Stomach (tissue), 8 donors: ENCODE measurements at regions not wholly inside any gene's neighbourhood (a gene's known extent, or its start where the extent isn't known, plus 50 kb on each side); places are given as distances from the start of the nearest gene placed in this dataset.

Experiments
- DNase-seq, 2 donors: peaks; one replicate each; pipeline versions ENCODE4 v3.0.0 to v3.0.0-alpha.2; 2013 to 2019
- H3K27ac ChIP-seq, 5 donors: fragments of 200-600 bp in 4 of 5; sonication (generic) in 4 of 5; one replicate each; pipeline ENCODE4 v1.5.1; 2013 to 2019; ENCODE audit warnings: mild to moderate bottlenecking in 1 of 5, moderate library complexity in 1 of 5
- H3K27me3 ChIP-seq, 3 donors: fragments of 200-600 bp; sonication (generic); one replicate each; pipeline ENCODE4 v1.5.1; 2017 to 2019; ENCODE audit warnings: mixed run types in 1 of 3
- H3K36me3 ChIP-seq, 4 donors: fragments of 200-600 bp; sonication (generic); 1 replicate in 3 of 4; 2 replicates in 1 of 4; pipeline ENCODE4 v1.5.1; 2016 to 2019
- H3K4me1 ChIP-seq, 4 donors: fragments of 200-600 bp; sonication (generic); one replicate each; pipeline ENCODE4 v1.5.1; 2016 to 2019
- H3K4me3 ChIP-seq, 4 donors: fragments of 200-600 bp; sonication (generic) in 3 of 4; one replicate each; pipeline ENCODE4 v1.5.1; 2016 to 2019; ENCODE audit warnings: mild to moderate bottlenecking in 1 of 4
- H3K9me3 ChIP-seq, 4 donors: fragments of 200-600 bp; sonication (generic); one replicate each; pipeline ENCODE4 v1.5.1; 2016 to 2019
- CTCF ChIP-seq, 7 experiments: fragments of 450-650 bp in 4 of 7; fragments of 200-600 bp in 3 of 7; sonication (generic) in 3 of 7; IDR thresholded peaks; one replicate each; pipeline ENCODE4 v1.5.1; 2016 to 2019; ENCODE audit warnings: antibody characterized with exemption in 7 of 7, control low read depth in 2 of 7, mild to moderate bottlenecking in 1 of 7
- EP300 ChIP-seq: sonication (generic); formaldehyde crosslinking; IDR thresholded peaks from one replicate; pipeline ENCODE4 v1.6.1; 2017; ENCODE audit warnings: antibody characterized with exemption
- POLR2A ChIP-seq, 4 donors: fragments of 450-650 bp; IDR thresholded peaks; one replicate each; pipeline ENCODE4 v1.6.1; 2016; ENCODE audit warnings: antibody characterized with exemption in 4 of 4, control low read depth in 2 of 4, mild to moderate bottlenecking in 1 of 4, moderate library complexity in 1 of 4
- POLR2AphosphoS5 ChIP-seq, 3 donors: sonication (generic); formaldehyde crosslinking; IDR thresholded peaks; one replicate each; pipeline ENCODE4 v1.6.1; 2016; ENCODE audit warnings: antibody characterized with exemption in 3 of 3
- WGBS, 5 donors: extraction: QIAGEN DNeasy Blood & Tissue Kit in 3 of 5; methylation state at CpG; one replicate each; pipeline versions ENCODE4 v1.1.5 to v1.1.7; 2013 to 2018; 5-methylcytosine and 5-hydroxymethylcytosine counted together
- intact Hi-C: fragments of 100-400 bp; cut with DNase I; formaldehyde crosslinking; loops from one replicate; pipeline ENCODE4 v1.15.1; 2023; ENCODE audit warnings: low total_unique reads
- donor health status: healthy with polysubstance abuse.
- donor health status: Bipolar disorder and iron deficiency.
- donor health status: healthy.

GRCh38 chr2:47682216-47682749 is 100.7 kb upstream of the MSH6 start:
- intact Hi-C loops: no loop called here
- H3K9me3 ChIP-seq: peaks cover 0 to 4% (median under 1%) of the 10 kb centered on the region in 4 donors
- H3K4me1 ChIP-seq: no peaks in the 10 kb centered on the region
- DNase-seq: no peak
- no peak overlapping the region for H3K4me3 ChIP-seq
- H3K36me3 ChIP-seq: no peaks in the 10 kb centered on the region
- TF ChIP-seq POLR2A (IDR thresholded peaks at IDR 0.05): no peak
- no peak for TF ChIP-seq CTCF (IDR thresholded peaks at IDR 0.05)
- no peak for TF ChIP-seq EP300
- TF ChIP-seq POLR2AphosphoS5 (IDR thresholded peaks at IDR 0.05): no peak
- no peaks in the 10 kb centered on the region for H3K27me3 ChIP-seq
- 90 to 93% (median 91%) methylated on average over 8 of the region's 8 CpGs for WGBS, 5 donors
- no peak overlapping the region for H3K27ac ChIP-seq

GRCh38 chr2:47676261-47676926 is 105.6 kb upstream of the KCNK12 start:
- DNase-seq: no peak
- no peaks in the 10 kb centered on the region for H3K27me3 ChIP-seq
- no peaks in the 10 kb centered on the region for H3K9me3 ChIP-seq
- intact Hi-C loops: no loop called here
- 62 to 79% (median 76%) methylated on average over 6 of the region's 6 CpGs for WGBS, 5 donors
- no peak overlapping the region for H3K27ac ChIP-seq
- H3K4me3 ChIP-seq: no peak overlapping the region
- no peaks in the 10 kb centered on the region for H3K4me1 ChIP-seq
- H3K36me3 ChIP-seq: no peaks in the 10 kb centered on the region
- no peak for TF ChIP-seq POLR2A (IDR thresholded peaks at IDR 0.05)
- no peak for TF ChIP-seq CTCF (IDR thresholded peaks at IDR 0.05)

GRCh38 chr2:47675196-47675825 is 104.5 kb upstream of the KCNK12 start:
- 66 to 84% (median 71%) methylated on average over 2 of the region's 2 CpGs for WGBS, 5 donors
- no peaks in the 10 kb centered on the region for H3K27me3 ChIP-seq
- no peaks in the 10 kb centered on the region for H3K9me3 ChIP-seq
- H3K27ac ChIP-seq: no peak overlapping the region
- no peak overlapping the region for H3K4me3 ChIP-seq
- no peaks in the 10 kb centered on the region for H3K36me3 ChIP-seq
- no peaks in the 10 kb centered on the region for H3K4me1 ChIP-seq
- no peak for DNase-seq
- TF ChIP-seq EP300: no peak
- no peak for TF ChIP-seq POLR2AphosphoS5 (IDR thresholded peaks at IDR 0.05)
- no peak for TF ChIP-seq POLR2A (IDR thresholded peaks at IDR 0.05)
- TF ChIP-seq CTCF (IDR thresholded peaks at IDR 0.05): no peak
- intact Hi-C loops: no loop called here

GRCh38 chr2:47666332-47666731 is 95.5 kb upstream of the KCNK12 start:
- Histone ChIP-seq H3K9me3 (no peaks in the 10 kb centered on the region), H3K27me3 (no peaks in the 10 kb centered on the region), H3K4me3 (no peak overlapping the region), H3K27ac (no peak overlapping the region), H3K4me1 (no peaks in the 10 kb centered on the region), H3K36me3 (no peaks in the 10 kb centered on the region)
- TF ChIP-seq POLR2AphosphoS5 (IDR thresholded peaks at IDR 0.05) (no peak), EP300 (no peak), CTCF (IDR thresholded peaks at IDR 0.05) (no peak), POLR2A (IDR thresholded peaks at IDR 0.05) (no peak)
- DNase-seq: no peak
- intact Hi-C loops: no loop called here
